Hepatocyte (in vitro differentiated cells): ENCODE measurements at regions not wholly inside any gene's neighbourhood (a gene's known extent, or its start where the extent isn't known, plus 50 kb on each side); places are given as distances from the start of the nearest gene placed in this dataset.

Source experiments
- EZH2 ChIP-seq: fragments of 200-600 bp; sonication (generic); IDR thresholded peaks from 2 replicates; pipeline ENCODE4 v1.6.1; 2016; ENCODE audit warnings: antibody characterized with exemption, mild to moderate bottlenecking, borderline replicate concordance
- TF ChIP-seq, protein P1 (sequence below): fragments of 200-600 bp; sonication (generic); IDR thresholded peaks from 2 replicates; pipeline ENCODE4 v1.5.1; 2016; ENCODE audit warnings: antibody characterized with exemption, mild to moderate bottlenecking; ENCODE audit not compliant: poor library complexity

GRCh38 chr7:155394413-155394812, 63.5 kb upstream of the EN2 start:
- TF ChIP-seq EZH2, result no peak
- TF ChIP-seq, protein P1, sequence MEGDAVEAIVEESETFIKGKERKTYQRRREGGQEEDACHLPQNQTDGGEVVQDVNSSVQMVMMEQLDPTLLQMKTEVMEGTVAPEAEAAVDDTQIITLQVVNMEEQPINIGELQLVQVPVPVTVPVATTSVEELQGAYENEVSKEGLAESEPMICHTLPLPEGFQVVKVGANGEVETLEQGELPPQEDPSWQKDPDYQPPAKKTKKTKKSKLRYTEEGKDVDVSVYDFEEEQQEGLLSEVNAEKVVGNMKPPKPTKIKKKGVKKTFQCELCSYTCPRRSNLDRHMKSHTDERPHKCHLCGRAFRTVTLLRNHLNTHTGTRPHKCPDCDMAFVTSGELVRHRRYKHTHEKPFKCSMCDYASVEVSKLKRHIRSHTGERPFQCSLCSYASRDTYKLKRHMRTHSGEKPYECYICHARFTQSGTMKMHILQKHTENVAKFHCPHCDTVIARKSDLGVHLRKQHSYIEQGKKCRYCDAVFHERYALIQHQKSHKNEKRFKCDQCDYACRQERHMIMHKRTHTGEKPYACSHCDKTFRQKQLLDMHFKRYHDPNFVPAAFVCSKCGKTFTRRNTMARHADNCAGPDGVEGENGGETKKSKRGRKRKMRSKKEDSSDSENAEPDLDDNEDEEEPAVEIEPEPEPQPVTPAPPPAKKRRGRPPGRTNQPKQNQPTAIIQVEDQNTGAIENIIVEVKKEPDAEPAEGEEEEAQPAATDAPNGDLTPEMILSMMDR, result no peak
